ENCODE measurements at regions not wholly inside any gene's neighbourhood (a gene's known extent, or its start where the extent isn't known, plus 50 kb on each side); places are given as distances from the start of the nearest gene placed in this dataset.

GRCh38 chr3:72432246-72432645 is 416.0 kb downstream of the SHQ1 start:
- TF ChIP-seq ZFX (IDR thresholded peaks at IDR 0.05; ENCODE audit: borderline replicate concordance): no peak
- no peak overlapping the region for H3K27ac ChIP-seq

GRCh38 chr3:72429589-72430353 is 418.5 kb downstream of the SHQ1 start:
- no peak for TF ChIP-seq CTCF (IDR thresholded peaks at IDR 0.05)
- TF ChIP-seq ZFX (IDR thresholded peaks at IDR 0.05; ENCODE audit: borderline replicate concordance): no peak
- no peak overlapping the region for H3K27ac ChIP-seq

- TF ChIP-seq ZFX (IDR thresholded peaks at IDR 0.05; ENCODE audit: borderline replicate concordance) (no peak), CTCF (IDR thresholded peaks at IDR 0.05) (no peak)
- H3K27ac ChIP-seq: no peak overlapping the region
Measured at GRCh38 chr3:72428803-72429202, 419.4 kb downstream of the SHQ1 start.

- TF ChIP-seq ZFX (IDR thresholded peaks at IDR 0.05; ENCODE audit: borderline replicate concordance): no peak
- no peak for TF ChIP-seq CTCF (IDR thresholded peaks at IDR 0.05)
- H3K27ac ChIP-seq: no peak overlapping the region
Measured at GRCh38 chr3:72427624-72428023, 420.6 kb downstream of the SHQ1 start.

- TF ChIP-seq CTCF (IDR thresholded peaks at IDR 0.05): no peak
- no peak for TF ChIP-seq ZFX (IDR thresholded peaks at IDR 0.05; ENCODE audit: borderline replicate concordance)
- no peak overlapping the region for H3K27ac ChIP-seq
Measured at GRCh38 chr3:72426618-72427397, 421.4 kb downstream of the SHQ1 start.

GRCh38 chr3:72423643-72424042 is 424.6 kb downstream of the SHQ1 start:
- no peak for TF ChIP-seq ZFX (IDR thresholded peaks at IDR 0.05; ENCODE audit: borderline replicate concordance)
- no peak for TF ChIP-seq CTCF (IDR thresholded peaks at IDR 0.05)

GRCh38 chr3:72421786-72422185 is 426.5 kb downstream of the SHQ1 start:
- TF ChIP-seq CTCF (IDR thresholded peaks at IDR 0.05): no peak
- no peak for TF ChIP-seq ZFX (IDR thresholded peaks at IDR 0.05; ENCODE audit: borderline replicate concordance)
- H3K27ac ChIP-seq: no peak overlapping the region

More at GRCh38 chr3:72423643-72424042, 424.6 kb downstream of the SHQ1 start:
- no peak overlapping the region for H3K27ac ChIP-seq
